Neural progenitor cell (in vitro differentiated cells): ENCODE measurements at regions not wholly inside any gene's neighbourhood (a gene's known extent, or its start where the extent isn't known, plus 50 kb on each side); places are given as distances from the start of the nearest gene placed in this dataset.

ENCODE experiments used
- EZH2 ChIP-seq: fragments of 200-600 bp; sonication (generic); IDR thresholded peaks from 2 replicates; pipeline ENCODE4 v1.6.1; 2017; ENCODE audit warnings: antibody characterized with exemption, mild to moderate bottlenecking, moderate library complexity
- EZH2phosphoT487 ChIP-seq: fragments of 200-600 bp; sonication (generic); IDR thresholded peaks from 2 replicates; pipeline ENCODE4 v1.6.1; 2017; ENCODE audit warnings: antibody characterized with exemption
- TF ChIP-seq, protein P1 (sequence below): fragments of 200-600 bp; sonication (generic); IDR thresholded peaks from 2 replicates; pipeline ENCODE4 v1.5.1; 2017; ENCODE audit warnings: antibody characterized with exemption, mild to moderate bottlenecking

DNA sequence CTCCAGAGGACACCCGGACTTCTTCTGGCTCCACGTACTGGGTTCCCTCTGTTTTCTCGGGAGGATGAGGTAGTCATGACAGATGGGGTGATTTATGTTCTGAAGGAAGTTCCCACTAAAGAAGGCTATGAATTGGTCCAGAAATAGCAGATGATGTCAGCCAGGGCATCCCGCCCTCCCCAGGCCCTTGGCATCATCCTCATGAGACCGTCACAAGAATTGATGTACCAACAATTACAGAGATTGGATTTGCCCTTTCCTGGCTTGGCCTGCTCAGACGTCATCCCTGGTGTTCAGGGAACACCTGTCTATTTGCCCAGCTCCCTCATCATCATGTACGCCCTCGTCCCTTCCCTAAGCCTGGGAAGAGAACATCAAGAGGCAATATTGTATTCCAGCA, 102.8 kb upstream of the CCL1 start:
- TF ChIP-seq EZH2phosphoT487 (no peak), EZH2 (no peak)
- TF ChIP-seq, protein P1, sequence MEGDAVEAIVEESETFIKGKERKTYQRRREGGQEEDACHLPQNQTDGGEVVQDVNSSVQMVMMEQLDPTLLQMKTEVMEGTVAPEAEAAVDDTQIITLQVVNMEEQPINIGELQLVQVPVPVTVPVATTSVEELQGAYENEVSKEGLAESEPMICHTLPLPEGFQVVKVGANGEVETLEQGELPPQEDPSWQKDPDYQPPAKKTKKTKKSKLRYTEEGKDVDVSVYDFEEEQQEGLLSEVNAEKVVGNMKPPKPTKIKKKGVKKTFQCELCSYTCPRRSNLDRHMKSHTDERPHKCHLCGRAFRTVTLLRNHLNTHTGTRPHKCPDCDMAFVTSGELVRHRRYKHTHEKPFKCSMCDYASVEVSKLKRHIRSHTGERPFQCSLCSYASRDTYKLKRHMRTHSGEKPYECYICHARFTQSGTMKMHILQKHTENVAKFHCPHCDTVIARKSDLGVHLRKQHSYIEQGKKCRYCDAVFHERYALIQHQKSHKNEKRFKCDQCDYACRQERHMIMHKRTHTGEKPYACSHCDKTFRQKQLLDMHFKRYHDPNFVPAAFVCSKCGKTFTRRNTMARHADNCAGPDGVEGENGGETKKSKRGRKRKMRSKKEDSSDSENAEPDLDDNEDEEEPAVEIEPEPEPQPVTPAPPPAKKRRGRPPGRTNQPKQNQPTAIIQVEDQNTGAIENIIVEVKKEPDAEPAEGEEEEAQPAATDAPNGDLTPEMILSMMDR = no peak
